ENCODE measurements at regions not wholly inside any gene's neighbourhood (a gene's known extent, or its start where the extent isn't known, plus 50 kb on each side); places are given as distances from the start of the nearest gene placed in this dataset.

DNA sequence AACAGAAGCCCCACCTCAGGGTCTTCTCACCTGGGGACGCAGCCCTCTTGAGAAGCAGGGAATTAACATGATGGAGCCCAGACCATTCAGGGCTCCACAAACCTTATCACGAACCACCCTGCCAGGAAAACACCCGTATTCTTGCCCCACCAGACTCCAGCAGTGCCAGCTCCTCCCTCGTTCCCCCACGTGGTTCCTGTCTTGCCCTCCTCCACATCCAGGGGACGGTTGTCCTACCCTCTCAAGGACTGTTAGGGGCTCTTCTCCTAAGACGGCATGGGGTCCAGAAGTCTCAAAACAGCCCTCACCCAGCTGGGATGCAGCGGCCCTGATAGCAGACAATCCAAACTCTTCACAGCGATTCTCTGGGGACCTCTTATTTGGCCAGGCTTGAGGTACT, 372.2 kb upstream of the HS6ST1 start:
- no peak for ATAC-seq
- no peaks in the 10 kb centered on the region for H3K27me3 ChIP-seq
- H3K36me3 ChIP-seq = no peaks in the 10 kb centered on the region
- TF ChIP-seq, protein P1, sequence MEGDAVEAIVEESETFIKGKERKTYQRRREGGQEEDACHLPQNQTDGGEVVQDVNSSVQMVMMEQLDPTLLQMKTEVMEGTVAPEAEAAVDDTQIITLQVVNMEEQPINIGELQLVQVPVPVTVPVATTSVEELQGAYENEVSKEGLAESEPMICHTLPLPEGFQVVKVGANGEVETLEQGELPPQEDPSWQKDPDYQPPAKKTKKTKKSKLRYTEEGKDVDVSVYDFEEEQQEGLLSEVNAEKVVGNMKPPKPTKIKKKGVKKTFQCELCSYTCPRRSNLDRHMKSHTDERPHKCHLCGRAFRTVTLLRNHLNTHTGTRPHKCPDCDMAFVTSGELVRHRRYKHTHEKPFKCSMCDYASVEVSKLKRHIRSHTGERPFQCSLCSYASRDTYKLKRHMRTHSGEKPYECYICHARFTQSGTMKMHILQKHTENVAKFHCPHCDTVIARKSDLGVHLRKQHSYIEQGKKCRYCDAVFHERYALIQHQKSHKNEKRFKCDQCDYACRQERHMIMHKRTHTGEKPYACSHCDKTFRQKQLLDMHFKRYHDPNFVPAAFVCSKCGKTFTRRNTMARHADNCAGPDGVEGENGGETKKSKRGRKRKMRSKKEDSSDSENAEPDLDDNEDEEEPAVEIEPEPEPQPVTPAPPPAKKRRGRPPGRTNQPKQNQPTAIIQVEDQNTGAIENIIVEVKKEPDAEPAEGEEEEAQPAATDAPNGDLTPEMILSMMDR (IDR thresholded peaks at IDR 0.05) = no peak
- TF ChIP-seq POLR2A (IDR thresholded peaks at IDR 0.05) = no peak
- no peak for TF ChIP-seq EP300 (IDR thresholded peaks at IDR 0.05)
- H3K4me1 ChIP-seq = no peaks in the 10 kb centered on the region
- 92% methylated on average over 4 of the region's 9 CpGs for WGBS, 2 donors (ENCODE audit: low coverage in 1 of 2)
- no peak overlapping the region for H3K27ac ChIP-seq
- no peak overlapping the region for H3K4me3 ChIP-seq
- no peaks in the 10 kb centered on the region for H3K9me3 ChIP-seq

GRCh38 chr2:128691526-128691925, 372.9 kb upstream of the HS6ST1 start:
- 54 to 67% methylated on average over 5 to 6 of the region's 6 CpGs for WGBS, 2 donors (ENCODE audit: low coverage in 1 of 2)
- Histone ChIP-seq H3K36me3 (no peaks in the 10 kb centered on the region), H3K27me3 (no peaks in the 10 kb centered on the region), H3K9me3 (no peaks in the 10 kb centered on the region), H3K4me3 (no peak overlapping the region), H3K4me1 (no peaks in the 10 kb centered on the region), H3K27ac (no peak overlapping the region)
- no peak for ATAC-seq
- TF ChIP-seq, protein P1 (IDR thresholded peaks at IDR 0.05) = no peak
- TF ChIP-seq EP300 (IDR thresholded peaks at IDR 0.05) (no peak), POLR2AphosphoS5 (IDR thresholded peaks at IDR 0.05) (no peak), POLR2A (IDR thresholded peaks at IDR 0.05) (no peak)

- no peak overlapping the region for H3K4me3 ChIP-seq
- no peak for ATAC-seq
- H3K9me3 ChIP-seq = no peaks in the 10 kb centered on the region
- no peaks in the 10 kb centered on the region for H3K4me1 ChIP-seq
- 95 to 100% methylated on average over 6 to 7 of the region's 15 CpGs for WGBS, 2 donors (ENCODE audit: low coverage in 1 of 2)
- H3K36me3 ChIP-seq = no peaks in the 10 kb centered on the region
- no peak for TF ChIP-seq POLR2A (IDR thresholded peaks at IDR 0.05)
- TF ChIP-seq POLR2AphosphoS5 (IDR thresholded peaks at IDR 0.05) = no peak
- TF ChIP-seq, protein P1 (IDR thresholded peaks at IDR 0.05) = no peak
- no peak for TF ChIP-seq EP300 (IDR thresholded peaks at IDR 0.05)
- H3K27me3 ChIP-seq = no peaks in the 10 kb centered on the region
- H3K27ac ChIP-seq = no peak overlapping the region
Observed at GRCh38 chr2:128692895-128693742, 374.5 kb upstream of the HS6ST1 start.

DNA sequence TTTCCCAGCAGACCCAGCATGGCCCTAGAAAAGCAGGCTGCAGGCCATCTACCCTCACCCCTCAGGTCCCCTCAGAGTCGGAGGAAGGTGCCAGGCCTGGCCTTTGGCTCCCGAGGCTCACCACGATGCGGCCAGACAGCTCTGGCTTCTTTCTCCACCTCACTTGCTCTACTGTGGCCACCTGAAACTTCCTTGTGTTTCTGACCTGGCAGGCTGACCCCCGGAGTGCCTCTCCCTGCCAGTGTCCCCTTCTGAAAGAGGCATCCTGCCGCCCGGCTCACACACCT, 375.0 kb upstream of the HS6ST1 start:
- TF ChIP-seq, protein P1 (IDR thresholded peaks at IDR 0.05) = no peak
- no peak for TF ChIP-seq EP300 (IDR thresholded peaks at IDR 0.05)
- TF ChIP-seq POLR2AphosphoS5 (IDR thresholded peaks at IDR 0.05) = no peak
- no peak for TF ChIP-seq POLR2A (IDR thresholded peaks at IDR 0.05)
- no peak overlapping the region for H3K4me3 ChIP-seq
- WGBS, 2 donors (ENCODE audit: low coverage in 1 of 2) = 53 to 75% methylated on average over 2 to 3 of the region's 7 CpGs

DNA sequence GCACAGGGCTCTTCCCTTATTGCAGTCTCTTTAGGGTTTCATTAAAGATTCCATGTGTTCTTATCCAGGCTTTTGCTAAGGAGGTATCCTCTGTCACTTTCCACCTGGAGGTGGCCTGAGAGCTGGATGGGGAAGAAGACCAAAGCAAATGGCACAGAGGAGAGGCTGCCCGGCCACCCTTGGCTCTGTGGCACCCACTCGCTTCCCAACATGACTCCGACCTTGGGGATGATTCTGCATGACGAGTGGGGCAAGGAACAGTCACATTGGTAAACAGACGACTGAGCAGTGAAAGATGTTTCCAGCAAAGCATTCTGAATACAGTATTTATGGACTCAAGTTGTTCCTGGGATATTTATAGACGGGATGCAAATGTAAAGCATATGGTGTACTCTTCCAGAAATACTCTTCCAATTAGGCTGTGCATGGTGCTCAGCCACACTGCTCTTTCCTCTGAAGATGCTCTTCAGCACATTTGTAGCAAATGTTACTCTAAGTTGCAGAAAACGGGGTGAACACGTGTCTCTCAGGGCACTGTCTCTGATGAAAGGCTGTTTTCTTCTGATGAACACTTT, 377.1 kb upstream of the HS6ST1 start:
- no peak for ATAC-seq
- TF ChIP-seq POLR2AphosphoS5 (IDR thresholded peaks at IDR 0.05) (no peak), POLR2A (IDR thresholded peaks at IDR 0.05) (no peak), EP300 (IDR thresholded peaks at IDR 0.05) (no peak)
- TF ChIP-seq, protein P1 (IDR thresholded peaks at IDR 0.05) = no peak
- H3K27me3 ChIP-seq = no peaks in the 10 kb centered on the region
- H3K27ac ChIP-seq = no peak overlapping the region
- H3K4me3 ChIP-seq = no peak overlapping the region
- H3K4me1 ChIP-seq = no peaks in the 10 kb centered on the region
- no peaks in the 10 kb centered on the region for H3K36me3 ChIP-seq
- 79 to 82% methylated on average over 7 to 8 of the region's 8 CpGs for whole genome bisulfite sequencing, 2 donors (ENCODE audit: low coverage in 1 of 2)
- H3K9me3 ChIP-seq = no peaks in the 10 kb centered on the region

More for the DNA sequence above, 375.0 kb upstream of the HS6ST1 start:
- no peaks in the 10 kb centered on the region for H3K36me3 ChIP-seq
- H3K27me3 ChIP-seq = no peaks in the 10 kb centered on the region
- ATAC-seq = no peak
- no peaks in the 10 kb centered on the region for H3K9me3 ChIP-seq
- H3K4me1 ChIP-seq = no peaks in the 10 kb centered on the region
- no peak overlapping the region for H3K27ac ChIP-seq

Data from gastroesophageal sphincter (tissue), 4 donors.